GM10248 (cell line): ENCODE measurements at regions not wholly inside any gene's neighbourhood (a gene's known extent, or its start where the extent isn't known, plus 50 kb on each side); places are given as distances from the start of the nearest gene placed in this dataset.

Source experiments
- CTCF ChIA-PET: fragments of 300-600 bp; sonication (Branson Sonifier 250); formaldehyde crosslinking; extraction: SDS; loops from one replicate; lab custom pipeline; 2021; ENCODE audit warnings: antibody characterized with exemption; lab: Yijun Ruan, JAX
- POLR2A ChIA-PET: fragments of 350-650 bp; sonication (Branson Sonifier 250); formaldehyde crosslinking; extraction: SDS; loops from one replicate; lab custom pipeline; 2020; ENCODE audit warnings: antibody characterized with exemption; lab: Yijun Ruan, JAX
- DNase-seq: peaks from one replicate; pipeline ENCODE4 v3.0.0; 2012; ENCODE audit errors: extremely low spot score
- CTCF ChIP-seq: IDR thresholded peaks from 2 replicates; pipeline ENCODE4 v1.5.1; 2012; ENCODE audit warnings: mild to moderate bottlenecking, low read depth; ENCODE audit errors: extremely low read depth, missing control alignments, control extremely low read depth

GRCh38 chr20:52757411-52757810 is 214.7 kb upstream of the TSHZ2 start:
- no peak for TF ChIP-seq CTCF
- POLR2A ChIA-PET = no interaction called here
- DNase-seq = no peak
- CTCF ChIA-PET = no interaction called here

GRCh38 chr20:52755744-52756143 is 216.4 kb upstream of the TSHZ2 start:
- ChIA-PET CTCF (no interaction called here), POLR2A (no interaction called here)
- no peak for TF ChIP-seq CTCF
- no peak for DNase-seq

GRCh38 chr20:52754366-52754765 is 217.8 kb upstream of the TSHZ2 start:
- DNase-seq = no peak
- ChIA-PET POLR2A (no interaction called here), CTCF (no interaction called here)
- no peak for TF ChIP-seq CTCF

GRCh38 chr20:52752023-52752422 is 220.1 kb upstream of the TSHZ2 start:
- no peak for TF ChIP-seq CTCF
- CTCF ChIA-PET = no interaction called here
- DNase-seq = no peak

GRCh38 chr20:52751571-52751970 is 220.6 kb upstream of the TSHZ2 start:
- no peak for DNase-seq
- no peak for TF ChIP-seq CTCF
- ChIA-PET POLR2A (no interaction called here), CTCF (no interaction called here)

More at GRCh38 chr20:52752023-52752422, 220.1 kb upstream of the TSHZ2 start:
- POLR2A ChIA-PET = no interaction called here

- no peak for TF ChIP-seq CTCF
- POLR2A ChIA-PET = no interaction called here
- CTCF ChIA-PET = interaction anchor here (1.6 kb wide), 1 partner anchor 11 kb away, joined by 3 read pairs; no protein-coding TSS in a partner anchor
- no peak for DNase-seq
Measured at GRCh38 chr20:52749938-52750337, 222.2 kb upstream of the TSHZ2 start.

- POLR2A ChIA-PET = no interaction called here
- DNase-seq = no peak
- CTCF ChIA-PET = no interaction called here
- TF ChIP-seq CTCF = no peak
Measured at GRCh38 chr20:52748990-52749389, 223.2 kb upstream of the TSHZ2 start.
